HepG2 (cell line): ENCODE measurements at regions not wholly inside any gene's neighbourhood (a gene's known extent, or its start where the extent isn't known, plus 50 kb on each side); places are given as distances from the start of the nearest gene placed in this dataset.

Experiments used
- ATAC-seq: fragments of 200-7000 bp; cut with Tn5 transposase; 3 replicates; pipeline ENCODE4 v1.9.1; 2020; ENCODE audit warnings: mild to moderate bottlenecking, moderate library complexity
- BruUV-seq: library from RNA; stranded (reverse); fragments of 400-500 nt; replicated peaks from 2 replicates; lab custom pipeline; 2021; lab: Mats Ljungman, UMichigan
- CTCF ChIA-PET: fragments of 300-600 bp; formaldehyde crosslinking; extraction: SDS; loops from one replicate; lab custom pipeline; 2021; ENCODE audit warnings: low total read pairs, inconsistent platforms, low intra/inter-chr PET ratio; lab: Yijun Ruan, JAX
- POLR2A ChIA-PET: fragments of 350-600 bp; sonication (Branson Sonifier 250); formaldehyde crosslinking; loops from one replicate; lab custom pipeline; 2020; ENCODE audit warnings: antibody characterized with exemption, inconsistent platforms; lab: Yijun Ruan, JAX
- DNase-seq: peaks from one replicate; pipeline ENCODE4 v3.0.0-alpha.2; 2015; ENCODE audit warnings: low spot score
- FAIRE-seq: peaks from 3 replicates; lab custom pipeline; 2011; peaks lifted over from hg19 to GRCh38; lab: Jason Lieb, UNC
- H2AFZ ChIP-seq: one replicate; pipeline ENCODE4 v1.6.1; 2011; ENCODE audit warnings: low read length, inconsistent platforms
- H3K27ac ChIP-seq: fragments of 300-600 bp; 3 replicates; pipeline ENCODE4 v1.8.0; 2011; ENCODE audit warnings: mixed run types, mild to moderate bottlenecking, mixed read lengths, low read length, inconsistent platforms; ENCODE audit not compliant: insufficient read depth; ENCODE audit errors: extremely low read length
- H3K27me3 ChIP-seq, 2 experiments: fragments of 200-600 bp in 1 of 2; 2 replicates in 1 of 2; 3 replicates in 1 of 2; pipeline versions ENCODE4 v1.6.0 to v1.8.0; 2011; ENCODE audit warnings: low read length in 2 of 2, mild to moderate bottlenecking in 2 of 2, moderate library complexity in 2 of 2, inconsistent platforms in 1 of 2; ENCODE audit not compliant: insufficient read depth in 2 of 2, control insufficient read depth in 1 of 2
- H3K36me3 ChIP-seq, 2 experiments: fragments of 200-600 bp in 1 of 2; replicated peaks in 1 of 2; 2 replicates in 1 of 2; 3 replicates in 1 of 2; pipeline versions ENCODE4 v1.5.1 to v1.8.0; 2011; ENCODE audit warnings: low read length in 2 of 2, inconsistent platforms in 1 of 2; ENCODE audit not compliant: insufficient read depth in 2 of 2, control insufficient read depth in 1 of 2
- H3K4me1 ChIP-seq: 2 replicates; pipeline ENCODE4 v1.5.1; 2012; ENCODE audit warnings: low read length, inconsistent platforms; ENCODE audit not compliant: insufficient read depth
- H3K4me2 ChIP-seq: 2 replicates; pipeline ENCODE4 v1.6.0; 2011; ENCODE audit warnings: low read depth, low read length, inconsistent platforms
- H3K4me3 ChIP-seq, 3 experiments: fragments of 200-600 bp in 1 of 3; sonication (generic), shearing (Covaris generic) in 1 of 3; replicated peaks in 1 of 3; 2 replicates each; pipeline ENCODE4 v1.5.1; 2011 to 2016; ENCODE audit warnings: low read length in 3 of 3, inconsistent platforms in 2 of 3, low read depth in 2 of 3, mild to moderate bottlenecking in 2 of 3, control low read depth in 1 of 3, mixed read lengths in 1 of 3; ENCODE audit not compliant: insufficient read depth in 1 of 3
- H3K79me2 ChIP-seq: one replicate; pipeline ENCODE4 v1.6.1; 2011; ENCODE audit warnings: low read length, inconsistent platforms; ENCODE audit not compliant: insufficient read depth
- H3K9ac ChIP-seq: 2 replicates; pipeline ENCODE4 v1.6.0; 2011; ENCODE audit warnings: mild to moderate bottlenecking, low read depth, low read length, inconsistent platforms; ENCODE audit not compliant: insufficient read depth
- H3K9me3 ChIP-seq: 2 replicates; pipeline ENCODE4 v1.5.1; 2012; ENCODE audit warnings: mild to moderate bottlenecking, low read length
- H4K20me1 ChIP-seq: 2 replicates; pipeline ENCODE4 v1.6.0; 2011; ENCODE audit warnings: inconsistent platforms, mild to moderate bottlenecking, low read length, moderate library complexity; ENCODE audit not compliant: insufficient read depth
- BCL6 ChIP-seq: IDR thresholded peaks from 2 replicates; pipeline ENCODE4 v1.6.1; 2016; ENCODE audit warnings: missing genetic modification reagents, missing compliant biosample characterization
- ETV5 ChIP-seq: IDR thresholded peaks from 2 replicates; pipeline ENCODE4 v1.6.1; 2018; ENCODE audit warnings: missing biosample characterization, missing genetic modification reagents, inconsistent platforms, borderline replicate concordance
- FOXJ3 ChIP-seq: sonication (generic); formaldehyde crosslinking; IDR thresholded peaks from 2 replicates; pipeline ENCODE4 v1.4.0; 2020; ENCODE audit warnings: missing genetic modification reagents, mild to moderate bottlenecking, borderline replicate concordance
- FOXM1 ChIP-seq: sonication (generic); formaldehyde crosslinking; IDR thresholded peaks from 2 replicates; pipeline ENCODE4 v1.5.0; 2020; ENCODE audit warnings: missing genetic modification reagents
- MAFF ChIP-seq: IDR thresholded peaks from 2 replicates; pipeline ENCODE4 v1.6.1; 2011; ENCODE audit warnings: low read depth, low read length, improper control_type of control experiment
- PAF1 ChIP-seq: IDR thresholded peaks from 2 replicates; pipeline ENCODE4 v1.6.1; 2016; ENCODE audit warnings: missing genetic modification reagents, missing compliant biosample characterization
- PRDM10 ChIP-seq: sonication (generic); formaldehyde crosslinking; IDR thresholded peaks from 2 replicates; pipeline ENCODE4 v1.4.0; 2020; ENCODE audit warnings: low read depth, missing genetic modification reagents
- RFXANK ChIP-seq: IDR thresholded peaks from 2 replicates; pipeline ENCODE4 v1.6.1; 2016
- SCMH1 ChIP-seq: sonication (generic); formaldehyde crosslinking; IDR thresholded peaks from 2 replicates; pipeline ENCODE4 v1.9.0; 2021; ENCODE audit warnings: missing genetic modification reagents, mild to moderate bottlenecking, borderline replicate concordance
- U2AF1 ChIP-seq: fragments of 200-400 bp; formaldehyde crosslinking; optimal IDR thresholded peaks from 2 replicates; pipeline ENCODE3; 2017; ENCODE audit warnings: mild to moderate bottlenecking, low read depth, low read length
- ZBTB49 ChIP-seq: sonication (generic); formaldehyde crosslinking; IDR thresholded peaks from 2 replicates; pipeline ENCODE4 v1.4.0; 2020; ENCODE audit warnings: missing genetic modification reagents, borderline replicate concordance
- ZFP1 ChIP-seq: IDR thresholded peaks from 2 replicates; pipeline ENCODE4 v1.6.1; 2016
- ZNF430 ChIP-seq: sonication (generic); formaldehyde crosslinking; IDR thresholded peaks from 2 replicates; pipeline ENCODE4 v1.9.0; 2021; ENCODE audit warnings: mild to moderate bottlenecking, missing genetic modification reagents
- ZNF547 ChIP-seq: sonication (generic); formaldehyde crosslinking; IDR thresholded peaks from 2 replicates; pipeline ENCODE4 v1.5.1; 2020; ENCODE audit warnings: mild to moderate bottlenecking, missing genetic modification reagents
- ZNF670 ChIP-seq: sonication (generic); formaldehyde crosslinking; IDR thresholded peaks from 2 replicates; pipeline ENCODE4 v1.8.0; 2022; ENCODE audit warnings: mild to moderate bottlenecking, missing genetic modification reagents, borderline replicate concordance
- ZNF674 ChIP-seq: sonication (generic); formaldehyde crosslinking; IDR thresholded peaks from 2 replicates; pipeline ENCODE4 v1.5.0; 2020; ENCODE audit warnings: low read depth, mild to moderate bottlenecking, missing genetic modification reagents
- ZNF746 ChIP-seq: sonication (generic); formaldehyde crosslinking; IDR thresholded peaks from 2 replicates; pipeline ENCODE4 v1.8.0; 2022; ENCODE audit warnings: mild to moderate bottlenecking, missing genetic modification reagents
- ZNF83 ChIP-seq: sonication (generic); formaldehyde crosslinking; IDR thresholded peaks from 2 replicates; pipeline ENCODE4 v1.4.0; 2020; ENCODE audit warnings: missing genetic modification reagents, mild to moderate bottlenecking, borderline replicate concordance
- WGBS: methylation state at CpG from one replicate; pipeline ENCODE4 v1.1.6; 2017; ENCODE audit warnings: low lambda C conversion rate; 5-methylcytosine and 5-hydroxymethylcytosine counted together
- in situ Hi-C: cut with HindIII; loops from 2 replicates; pipeline ENCODE4 v1.10.0; 2017; ENCODE audit warnings: low pct_unique_long_range_greater_than_20kb; ENCODE audit not compliant: extremely low pct_ligation_motif_present
- intact Hi-C: fragments of 100-400 bp; cut with micrococcal nuclease; formaldehyde crosslinking; loops from one replicate; pipeline ENCODE4 v1.10.0; 2022; ENCODE audit not compliant: unreplicated experiment
- TF ChIP-seq, protein P1 (sequence below): IDR thresholded peaks from 2 replicates; pipeline ENCODE4 v1.6.1; 2016; ENCODE audit warnings: missing genetic modification reagents, missing compliant biosample characterization
- TF ChIP-seq, protein P2 (sequence below): sonication (generic); formaldehyde crosslinking; IDR thresholded peaks from 2 replicates; pipeline ENCODE4 v1.5.0; 2020; ENCODE audit warnings: mild to moderate bottlenecking, missing genetic modification reagents, moderate library complexity

DNA sequence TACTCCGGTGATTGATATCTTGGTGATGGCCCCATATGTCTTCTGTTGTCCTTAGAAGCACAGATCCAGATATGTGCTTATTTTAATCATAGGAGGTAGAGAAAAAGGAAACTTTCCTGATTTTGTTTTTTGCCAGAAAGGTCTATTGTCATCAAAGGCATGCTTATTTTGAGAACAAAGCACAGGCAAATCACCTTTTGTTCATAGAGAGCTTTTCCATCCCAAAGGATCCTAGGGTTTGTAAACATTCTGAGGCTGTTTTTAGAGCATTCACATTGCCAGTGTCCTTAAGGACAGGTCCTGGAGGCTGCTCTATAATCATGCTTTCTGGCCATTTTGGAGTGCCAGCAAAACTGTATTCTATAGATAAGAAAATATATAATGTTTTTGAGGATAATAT is 148.5 kb upstream of the SEL1L start:
- no peak for ATAC-seq
- in situ Hi-C loops: no loop called here

More for the DNA sequence above, 148.5 kb upstream of the SEL1L start:
- Histone ChIP-seq H3K27me3 (peaks cover 0 to 8% of the 10 kb centered on the region in 2 experiments; a peak in 2 of 5 replicates), H3K4me1 (no peaks in the 10 kb centered on the region), H3K36me3 (no peaks in the 10 kb centered on the region), H3K79me2 (no peaks in the 10 kb centered on the region), H3K4me3 (no peak overlapping the region), H3K27ac (no peak overlapping the region), H3K4me2 (no peak overlapping the region), H2AFZ (no peak overlapping the region), H3K9ac (no peak overlapping the region), H4K20me1 (no peaks in the 10 kb centered on the region), H3K9me3 (no peaks in the 10 kb centered on the region)
- WGBS: 89% methylated on average over 1 of the region's 1 CpG
- DNase-seq: no peak
- no TSS peak for BruUV-seq
- intact Hi-C loops: no loop called here
- POLR2A ChIA-PET: no interaction called here
- FAIRE-seq: no peak
- CTCF ChIA-PET: no interaction called here
- no peak for TF ChIP-seq ZNF83 (CRISPR knock-in tag)
- TF ChIP-seq ZNF670 (CRISPR knock-in tag): no peak
- TF ChIP-seq MAFF: no peak
- TF ChIP-seq, protein P1, sequence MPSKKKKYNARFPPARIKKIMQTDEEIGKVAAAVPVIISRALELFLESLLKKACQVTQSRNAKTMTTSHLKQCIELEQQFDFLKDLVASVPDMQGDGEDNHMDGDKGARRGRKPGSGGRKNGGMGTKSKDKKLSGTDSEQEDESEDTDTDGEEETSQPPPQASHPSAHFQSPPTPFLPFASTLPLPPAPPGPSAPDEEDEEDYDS (CRISPR knock-in tag): no peak
- TF ChIP-seq FOXJ3 (CRISPR knock-in tag): no peak
- TF ChIP-seq ZNF430 (CRISPR knock-in tag): no peak
- no peak for TF ChIP-seq SCMH1 (CRISPR knock-in tag)
- no peak for TF ChIP-seq ZBTB49 (CRISPR knock-in tag)
- TF ChIP-seq PAF1 (CRISPR knock-in tag): no peak
- no peak for TF ChIP-seq ZFP1 (CRISPR knock-in tag)
- TF ChIP-seq, protein P2, sequence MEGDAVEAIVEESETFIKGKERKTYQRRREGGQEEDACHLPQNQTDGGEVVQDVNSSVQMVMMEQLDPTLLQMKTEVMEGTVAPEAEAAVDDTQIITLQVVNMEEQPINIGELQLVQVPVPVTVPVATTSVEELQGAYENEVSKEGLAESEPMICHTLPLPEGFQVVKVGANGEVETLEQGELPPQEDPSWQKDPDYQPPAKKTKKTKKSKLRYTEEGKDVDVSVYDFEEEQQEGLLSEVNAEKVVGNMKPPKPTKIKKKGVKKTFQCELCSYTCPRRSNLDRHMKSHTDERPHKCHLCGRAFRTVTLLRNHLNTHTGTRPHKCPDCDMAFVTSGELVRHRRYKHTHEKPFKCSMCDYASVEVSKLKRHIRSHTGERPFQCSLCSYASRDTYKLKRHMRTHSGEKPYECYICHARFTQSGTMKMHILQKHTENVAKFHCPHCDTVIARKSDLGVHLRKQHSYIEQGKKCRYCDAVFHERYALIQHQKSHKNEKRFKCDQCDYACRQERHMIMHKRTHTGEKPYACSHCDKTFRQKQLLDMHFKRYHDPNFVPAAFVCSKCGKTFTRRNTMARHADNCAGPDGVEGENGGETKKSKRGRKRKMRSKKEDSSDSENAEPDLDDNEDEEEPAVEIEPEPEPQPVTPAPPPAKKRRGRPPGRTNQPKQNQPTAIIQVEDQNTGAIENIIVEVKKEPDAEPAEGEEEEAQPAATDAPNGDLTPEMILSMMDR (CRISPR knock-in tag): no peak
- no peak for TF ChIP-seq ZNF674 (CRISPR knock-in tag)
- no peak for TF ChIP-seq PRDM10
- TF ChIP-seq U2AF1: no peak
- TF ChIP-seq ZNF547: no peak
- TF ChIP-seq FOXM1 (CRISPR knock-in tag): no peak
- TF ChIP-seq BCL6 (CRISPR knock-in tag): no peak
- no peak for TF ChIP-seq ETV5 (CRISPR knock-in tag)
- no peak for TF ChIP-seq ZNF746 (CRISPR knock-in tag)
- no peak for TF ChIP-seq RFXANK (CRISPR knock-in tag)
